Testis (tissue), 2 donors: ENCODE measurements at regions not wholly inside any gene's neighbourhood (a gene's known extent, or its start where the extent isn't known, plus 50 kb on each side); places are given as distances from the start of the nearest gene placed in this dataset.

Experiments
- POLR2A ChIP-seq: fragments of 450-650 bp; IDR thresholded peaks from one replicate; pipeline ENCODE4 v1.6.1; 2017; ENCODE audit warnings: antibody characterized with exemption, mild to moderate bottlenecking, moderate library complexity
- TF ChIP-seq, protein P1 (sequence below), 3 experiments: fragments of 450-650 bp in 2 of 3; fragments of 200-600 bp in 1 of 3; sonication (generic) in 1 of 3; IDR thresholded peaks; one replicate each; pipeline ENCODE4 v1.5.1; 2016 to 2019; ENCODE audit warnings: antibody characterized with exemption in 3 of 3, mild to moderate bottlenecking in 2 of 3, moderate library complexity in 1 of 3

DNA sequence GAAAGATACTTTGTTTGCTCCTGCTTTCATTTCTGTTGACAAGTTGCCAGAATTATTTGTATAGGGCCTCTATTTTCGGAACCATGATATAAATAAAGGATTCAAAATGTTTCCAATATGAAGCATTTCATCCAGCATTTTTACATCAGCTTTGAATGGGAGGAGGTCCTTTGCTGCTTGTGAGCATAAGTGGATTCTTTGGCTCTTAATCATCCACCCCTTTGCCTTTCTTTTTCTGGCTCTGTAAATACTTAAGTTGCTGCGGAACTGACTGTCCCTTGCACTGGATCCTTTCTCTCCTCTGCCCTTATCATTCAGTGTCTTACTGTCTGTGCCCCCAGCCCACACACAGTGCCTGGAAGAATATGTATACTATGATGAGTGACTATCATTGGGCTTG, 357.3 kb upstream of the RGS6 start:
- TF ChIP-seq, protein P1, sequence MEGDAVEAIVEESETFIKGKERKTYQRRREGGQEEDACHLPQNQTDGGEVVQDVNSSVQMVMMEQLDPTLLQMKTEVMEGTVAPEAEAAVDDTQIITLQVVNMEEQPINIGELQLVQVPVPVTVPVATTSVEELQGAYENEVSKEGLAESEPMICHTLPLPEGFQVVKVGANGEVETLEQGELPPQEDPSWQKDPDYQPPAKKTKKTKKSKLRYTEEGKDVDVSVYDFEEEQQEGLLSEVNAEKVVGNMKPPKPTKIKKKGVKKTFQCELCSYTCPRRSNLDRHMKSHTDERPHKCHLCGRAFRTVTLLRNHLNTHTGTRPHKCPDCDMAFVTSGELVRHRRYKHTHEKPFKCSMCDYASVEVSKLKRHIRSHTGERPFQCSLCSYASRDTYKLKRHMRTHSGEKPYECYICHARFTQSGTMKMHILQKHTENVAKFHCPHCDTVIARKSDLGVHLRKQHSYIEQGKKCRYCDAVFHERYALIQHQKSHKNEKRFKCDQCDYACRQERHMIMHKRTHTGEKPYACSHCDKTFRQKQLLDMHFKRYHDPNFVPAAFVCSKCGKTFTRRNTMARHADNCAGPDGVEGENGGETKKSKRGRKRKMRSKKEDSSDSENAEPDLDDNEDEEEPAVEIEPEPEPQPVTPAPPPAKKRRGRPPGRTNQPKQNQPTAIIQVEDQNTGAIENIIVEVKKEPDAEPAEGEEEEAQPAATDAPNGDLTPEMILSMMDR (IDR thresholded peaks at IDR 0.05), result no peak
- no peak for TF ChIP-seq POLR2A
